HEK293T (cell line): ENCODE measurements at regions not wholly inside any gene's neighbourhood (a gene's known extent, or its start where the extent isn't known, plus 50 kb on each side); places are given as distances from the start of the nearest gene placed in this dataset.
"Not testable (repeated sequence)": the region's sequence is repeated elsewhere in the genome, so short reads cannot be mapped to it uniquely, and the experiment has no call there.

Source experiments
- CTCF ChIA-PET: fragments of 350-600 bp; formaldehyde crosslinking; extraction: SDS; loops from one replicate; lab custom pipeline; 2021; ENCODE audit warnings: antibody characterized with exemption, inconsistent platforms; lab: Yijun Ruan, JAX
- POLR2A ChIA-PET: fragments of 350-600 bp; formaldehyde crosslinking; extraction: SDS; loops from one replicate; lab custom pipeline; 2020; ENCODE audit warnings: antibody characterized with exemption, inconsistent platforms; lab: Yijun Ruan, JAX
- DNase-seq: peaks from one replicate; pipeline ENCODE4 v3.0.0; 2012; ENCODE audit warnings: mixed read lengths; ENCODE audit errors: extremely low spot score
- ARNT ChIP-seq: fragments of 450-650 bp; IDR thresholded peaks from 2 replicates; pipeline ENCODE4 v1.6.1; 2017; ENCODE audit warnings: mild to moderate bottlenecking
- BHLHE40 ChIP-seq: fragments of 450-650 bp; IDR thresholded peaks from 2 replicates; pipeline ENCODE4 v1.6.1; 2016; ENCODE audit warnings: mild to moderate bottlenecking, moderate library complexity, borderline replicate concordance
- CTBP1 ChIP-seq: fragments of 450-650 bp; IDR thresholded peaks from 2 replicates; pipeline ENCODE4 v1.6.1; 2016; ENCODE audit warnings: borderline replicate concordance
- ELF4 ChIP-seq: fragments of 450-650 bp; IDR thresholded peaks from 2 replicates; pipeline ENCODE4 v1.6.1; 2017; ENCODE audit warnings: antibody characterized with exemption
- FOXA1 ChIP-seq: fragments of 450-650 bp; IDR thresholded peaks from 2 replicates; pipeline ENCODE4 v1.6.1; 2016; ENCODE audit warnings: mild to moderate bottlenecking
- FOXK2 ChIP-seq: fragments of 450-650 bp; IDR thresholded peaks from 2 replicates; pipeline ENCODE4 v1.6.1; 2016; ENCODE audit warnings: mild to moderate bottlenecking
- FOXM1 ChIP-seq: fragments of 450-650 bp; IDR thresholded peaks from 2 replicates; pipeline ENCODE4 v1.6.1; 2017; ENCODE audit warnings: mild to moderate bottlenecking, borderline replicate concordance
- HDGF ChIP-seq: fragments of 450-650 bp; IDR thresholded peaks from 2 replicates; pipeline ENCODE4 v1.6.1; 2017; ENCODE audit warnings: antibody characterized with exemption, borderline replicate concordance
- L3MBTL2 ChIP-seq: fragments of 450-650 bp; conservative IDR thresholded peaks from 2 replicates; pipeline ENCODE4 v1.6.1; 2016; ENCODE audit warnings: mild to moderate bottlenecking
- LEF1 ChIP-seq: fragments of 450-650 bp; IDR thresholded peaks from 2 replicates; pipeline ENCODE4 v1.6.1; 2017; ENCODE audit warnings: mild to moderate bottlenecking, borderline replicate concordance
- NFRKB ChIP-seq: fragments of 450-650 bp; IDR thresholded peaks from 2 replicates; pipeline ENCODE4 v1.6.1; 2016; ENCODE audit warnings: mild to moderate bottlenecking, moderate library complexity
- PKNOX1 ChIP-seq: fragments of 450-650 bp; IDR thresholded peaks from 2 replicates; pipeline ENCODE4 v1.6.1; 2016
- SP1 ChIP-seq: fragments of 450-650 bp; IDR thresholded peaks from 2 replicates; pipeline ENCODE4 v1.6.1; 2017
- SUZ12 ChIP-seq: fragments of 450-650 bp; IDR thresholded peaks from 2 replicates; pipeline ENCODE4 v1.6.1; 2016; ENCODE audit warnings: mild to moderate bottlenecking
- TARDBP ChIP-seq: fragments of 450-650 bp; IDR thresholded peaks from 2 replicates; pipeline ENCODE4 v1.6.1; 2016
- ZNF384 ChIP-seq: fragments of 450-650 bp; IDR thresholded peaks from 2 replicates; pipeline ENCODE4 v1.6.1; 2016

- no peak for DNase-seq
- TF ChIP-seq BHLHE40 (no peak), NFRKB (no peak), PKNOX1 (no peak), FOXA1 (no peak), ARNT (no peak), L3MBTL2 (no peak), LEF1 (no peak), FOXK2 (no peak), SP1 (no peak), ZNF384 (no peak), TARDBP (no peak), HDGF (no peak), SUZ12 (no peak), FOXM1 (no peak), ELF4 (no peak), CTBP1 (no peak)
- ChIA-PET CTCF (no interaction called here), POLR2A (no interaction called here)
Measured at GRCh38 chr16:61128545-61129323, 907.5 kb downstream of the CDH8 start.

GRCh38 chr16:61105544-61105943 lies 930.7 kb downstream of the CDH8 start:
- no peak for DNase-seq
- ChIA-PET POLR2A (no interaction called here), CTCF (no interaction called here)
- TF ChIP-seq FOXM1 (no peak), CTBP1 (no peak), BHLHE40 (no peak), FOXA1 (no peak), SUZ12 (no peak), ARNT (no peak)

GRCh38 chr16:61098505-61098904 lies 937.7 kb downstream of the CDH8 start:
- POLR2A ChIA-PET = no interaction called here
- no peak for DNase-seq
- TF ChIP-seq HDGF (no peak), SUZ12 (no peak)
- CTCF ChIA-PET = no interaction called here

GRCh38 chr16:61091300-61091699 lies 944.9 kb downstream of the CDH8 start:
- DNase-seq, POLR2A ChIA-PET, CTCF ChIA-PET: not testable (repeated sequence)

GRCh38 chr16:61083711-61084110 lies 952.5 kb downstream of the CDH8 start:
- TF ChIP-seq PKNOX1 (no peak), FOXK2 (no peak), SUZ12 (no peak), NFRKB (no peak), L3MBTL2 (no peak), ARNT (no peak), BHLHE40 (no peak), FOXA1 (no peak), TARDBP (no peak), HDGF (no peak), SP1 (no peak), ZNF384 (no peak), CTBP1 (no peak), FOXM1 (no peak), ELF4 (no peak), LEF1 (no peak)
- CTCF ChIA-PET = no interaction called here
- no peak for DNase-seq
- POLR2A ChIA-PET = no interaction called here

- CTCF ChIA-PET = no interaction called here
- no peak for DNase-seq
- POLR2A ChIA-PET = no interaction called here
- TF ChIP-seq PKNOX1 (no peak), ZNF384 (no peak), SP1 (no peak), FOXM1 (no peak)
Measured at GRCh38 chr16:61074324-61074723, 961.9 kb downstream of the CDH8 start.

- CTCF ChIA-PET = no interaction called here
- TF ChIP-seq L3MBTL2 (no peak), TARDBP (no peak), FOXA1 (no peak), ARNT (no peak), BHLHE40 (no peak), SUZ12 (no peak), FOXM1 (no peak), HDGF (no peak), SP1 (no peak), FOXK2 (no peak), ELF4 (no peak), ZNF384 (no peak), NFRKB (no peak)
- POLR2A ChIA-PET = no interaction called here
- no peak for DNase-seq
Measured at GRCh38 chr16:61057635-61058034, 978.6 kb downstream of the CDH8 start.
